VCaP (cell line): ENCODE measurements at regions not wholly inside any gene's neighbourhood (a gene's known extent, or its start where the extent isn't known, plus 50 kb on each side); places are given as distances from the start of the nearest gene placed in this dataset.

Source experiments
- H3K27ac ChIP-seq: fragments of 450-650 bp; 2 replicates; pipeline ENCODE4 v1.5.1; 2017
- CTCF ChIP-seq: fragments of 450-650 bp; conservative IDR thresholded peaks from 2 replicates; pipeline ENCODE4 v1.5.1; 2017; ENCODE audit warnings: mild to moderate bottlenecking, moderate library complexity

- TF ChIP-seq CTCF = no peak
- no peak overlapping the region for H3K27ac ChIP-seq
Measured at GRCh38 chr10:10338339-10338738, 679.3 kb upstream of the CELF2 start.

GRCh38 chr10:10346390-10347150 is 671.1 kb upstream of the CELF2 start:
- no peak for TF ChIP-seq CTCF

GRCh38 chr10:10350050-10350449 is 667.6 kb upstream of the CELF2 start:
- TF ChIP-seq CTCF = no peak
- no peak overlapping the region for H3K27ac ChIP-seq

More at GRCh38 chr10:10346390-10347150, 671.1 kb upstream of the CELF2 start:
- H3K27ac ChIP-seq = no peak overlapping the region

GRCh38 chr10:10351451-10351850 is 666.2 kb upstream of the CELF2 start:
- no peak for TF ChIP-seq CTCF
- H3K27ac ChIP-seq = no peak overlapping the region

- no peak for TF ChIP-seq CTCF
- no peak overlapping the region for H3K27ac ChIP-seq
Measured at GRCh38 chr10:10353326-10353868, 664.3 kb upstream of the CELF2 start.

GRCh38 chr10:10359263-10359662 is 658.4 kb upstream of the CELF2 start:
- no peak for TF ChIP-seq CTCF
- no peak overlapping the region for H3K27ac ChIP-seq

GRCh38 chr10:10361301-10361885 is 656.3 kb upstream of the CELF2 start:
- no peak overlapping the region for H3K27ac ChIP-seq
- TF ChIP-seq CTCF = no peak
